ENCODE measurements at regions not wholly inside any gene's neighbourhood (a gene's known extent, or its start where the extent isn't known, plus 50 kb on each side); places are given as distances from the start of the nearest gene placed in this dataset.
A peak's percentile ranks its signal among the peaks of the same experiment; 100 is the strongest.

- WGBS (ENCODE audit: insufficient coverage, low coverage, missing lambda C conversion rate), result 0% methylated on average over 4 of the region's 4 CpGs
- POLR2A ChIA-PET, result no interaction called here
- CTCF ChIA-PET (ENCODE audit: low intra/inter-chr PET ratio), result no interaction called here
Measured at GRCh38 chr15:61712129-61712759, 348.0 kb downstream of the VPS13C start.

More at GRCh38 chr15:61712129-61712759, 348.0 kb downstream of the VPS13C start:
- H3K9ac ChIP-seq (ENCODE audit: insufficient read depth in 1 of 2, low read depth in 2 of 2, low read length in 2 of 2), result no peak overlapping the region
- no peak overlapping the region for H3K4me2 ChIP-seq (ENCODE audit: insufficient read depth, low read length)
- FAIRE-seq, result no peak
- in situ Hi-C loops (cut with MboI) (no loop called here), intact Hi-C loops (cut with micrococcal nuclease) (no loop called here)
- H3K4me3 ChIP-seq, result no peak overlapping the region
- no peak overlapping the region for H3K27ac ChIP-seq (ENCODE audit: extremely low read depth, low read depth, low read length)
- no peaks in the 10 kb centered on the region for H3K9me3 ChIP-seq (replicated peaks; ENCODE audit: control insufficient read depth, insufficient read depth, low read depth, low read length)
- no TSS peak for BruUV-seq (replicated peaks)
- ATAC-seq, result no peak
- TF ChIP-seq KDM5B (IDR thresholded peaks at IDR 0.05; ENCODE audit: insufficient replicate concordance, low read depth, low read length) (no peak), LEF1 (IDR thresholded peaks at IDR 0.05) (no peak), ATF3 (IDR thresholded peaks at IDR 0.05) (peak; percentile 53), ATF3 (CRISPR knock-in tag; conservative IDR thresholded peaks at IDR 0.05) (no peak), ZNF436 (CRISPR knock-in tag; IDR thresholded peaks at IDR 0.05) (no peak), CEBPB (tag; IDR thresholded peaks at IDR 0.05) (0 out of 2 replicates have a peak, but pooled peaks have one; percentile 14), KAT7 (CRISPR knock-in tag; IDR thresholded peaks at IDR 0.05; ENCODE audit: borderline replicate concordance) (no peak), CEBPG (CRISPR knock-in tag; IDR thresholded peaks at IDR 0.05) (no peak), CEBPG (tag; conservative IDR thresholded peaks at IDR 0.05 in 1 of 2, IDR thresholded peaks at IDR 0.05 in 1 of 2) (peak; percentile 31 to 72; a peak in 1 of 4 replicates), COPS2 (conservative IDR thresholded peaks at IDR 0.05) (no peak), NCOA1 (IDR thresholded peaks at IDR 0.05; ENCODE audit: low read depth) (no peak)
- H3K27me3 ChIP-seq (ENCODE audit: control insufficient read depth in 2 of 2, insufficient read depth in 2 of 2, low read length in 2 of 2), result no peaks in the 10 kb centered on the region
- no peak for DNase-seq (ENCODE audit: extremely low read depth in 1 of 4, low spot score in 3 of 4)
- H3K79me2 ChIP-seq (ENCODE audit: control insufficient read depth, insufficient read depth, low read length), result no peaks in the 10 kb centered on the region
- H3K4me1 ChIP-seq (replicated peaks in 1 of 2; ENCODE audit: control insufficient read depth in 2 of 2, insufficient read depth in 2 of 2, low read length in 2 of 2), result no peaks in the 10 kb centered on the region
- H3K36me3 ChIP-seq (ENCODE audit: control insufficient read depth, insufficient read depth, low read length), result no peaks in the 10 kb centered on the region
- H4K20me1 ChIP-seq (replicated peaks; ENCODE audit: control insufficient read depth, insufficient read depth, low read length), result no peaks in the 10 kb centered on the region
- H2AFZ ChIP-seq (ENCODE audit: low read depth, low read length), result no peak overlapping the region
- no peaks in the 10 kb centered on the region for H3K9me1 ChIP-seq (ENCODE audit: control insufficient read depth, insufficient read depth, low read length)

All from K562 (cell line).